ENCODE measurements at regions not wholly inside any gene's neighbourhood (a gene's known extent, or its start where the extent isn't known, plus 50 kb on each side); places are given as distances from the start of the nearest gene placed in this dataset.

GRCh38 chr10:95134490-95134889, 59.5 kb upstream of the ACSM6 start:
- no peak for TF ChIP-seq CTCF (IDR thresholded peaks at IDR 0.05)
- no peak for TF ChIP-seq POLR2A (IDR thresholded peaks at IDR 0.05)

All from testis (tissue), 2 donors.